CD14-positive monocyte (primary cell): ENCODE measurements at regions not wholly inside any gene's neighbourhood (a gene's known extent, or its start where the extent isn't known, plus 50 kb on each side); places are given as distances from the start of the nearest gene placed in this dataset.

Source experiments
- DNase-seq, 3 donors: peaks; one replicate each; pipeline ENCODE4 v3.0.0-alpha.2; 2011 to 2022
- H2AFZ ChIP-seq: 2 replicates; pipeline ENCODE4 v1.6.0; 2012; ENCODE audit warnings: mild to moderate bottlenecking, low read depth, low read length, inconsistent platforms; ENCODE audit not compliant: insufficient read depth, poor library complexity, severe bottlenecking
- H3K27ac ChIP-seq, 2 donors: 1 replicate in 1 of 2; 2 replicates in 1 of 2; pipeline ENCODE4 v1.5.1; 2012 to 2013; ENCODE audit warnings: low read length in 2 of 2, control low read depth in 1 of 2, inconsistent platforms in 1 of 2, low read depth in 1 of 2, mild to moderate bottlenecking in 1 of 2
- H3K27me3 ChIP-seq, 2 donors: one replicate each; pipeline versions ENCODE4 v1.6.0 to v1.6.1; 2011 to 2013; ENCODE audit warnings: low read length in 2 of 2; ENCODE audit not compliant: control insufficient read depth in 2 of 2, insufficient read depth in 2 of 2
- H3K36me3 ChIP-seq, 2 donors: replicated peaks in 1 of 2; 1 replicate in 1 of 2; 2 replicates in 1 of 2; pipeline versions ENCODE4 v1.5.1 to v1.6.1; 2012 to 2013; ENCODE audit warnings: low read length in 2 of 2, control low read depth in 1 of 2, inconsistent platforms in 1 of 2, mild to moderate bottlenecking in 1 of 2; ENCODE audit not compliant: insufficient read depth in 2 of 2, control insufficient read depth in 1 of 2
- H3K4me1 ChIP-seq, 2 donors: 1 replicate in 1 of 2; 2 replicates in 1 of 2; pipeline versions ENCODE4 v1.5.1 to v1.6.1; 2012 to 2013; ENCODE audit warnings: low read length in 2 of 2, control low read depth in 1 of 2, inconsistent platforms in 1 of 2, mild to moderate bottlenecking in 1 of 2, moderate library complexity in 1 of 2; ENCODE audit not compliant: insufficient read depth in 2 of 2, control insufficient read depth in 1 of 2
- H3K4me2 ChIP-seq: replicated peaks from 2 replicates; pipeline ENCODE3; 2012; ENCODE audit warnings: low read length, moderate library complexity, mild to moderate bottlenecking; ENCODE audit not compliant: poor library complexity, severe bottlenecking; ENCODE audit errors: extremely low read depth
- H3K4me3 ChIP-seq, 3 experiments: fragments of 200-600 bp in 1 of 3; sonication (generic) in 1 of 3; replicated peaks in 1 of 3; 1 replicate in 2 of 3; 2 replicates in 1 of 3; pipeline ENCODE4 v1.5.1; 2011 to 2013; ENCODE audit warnings: low read length in 3 of 3, mild to moderate bottlenecking in 3 of 3, control low read depth in 2 of 3, low read depth in 2 of 3, inconsistent platforms in 1 of 3, moderate library complexity in 1 of 3
- H3K79me2 ChIP-seq: 2 replicates; pipeline ENCODE4 v1.6.0; 2012; ENCODE audit warnings: mild to moderate bottlenecking, control low read depth, inconsistent platforms, low read length, moderate library complexity; ENCODE audit not compliant: insufficient read depth
- H3K9ac ChIP-seq: 2 replicates; pipeline ENCODE4 v1.6.0; 2017; ENCODE audit warnings: low read length, mild to moderate bottlenecking; ENCODE audit not compliant: insufficient read depth, poor library complexity, severe bottlenecking
- H3K9me3 ChIP-seq, 2 donors: replicated peaks in 1 of 2; 1 replicate in 1 of 2; 2 replicates in 1 of 2; pipeline versions ENCODE4 v1.5.1 to v1.6.1; 2012 to 2013; ENCODE audit warnings: low read length in 2 of 2, control low read depth in 1 of 2; ENCODE audit not compliant: control insufficient read depth in 1 of 2, insufficient read depth in 1 of 2
- H4K20me1 ChIP-seq: 2 replicates; pipeline ENCODE4 v1.6.0; 2012; ENCODE audit warnings: mild to moderate bottlenecking, low read length, control low read depth, moderate library complexity; ENCODE audit not compliant: insufficient read depth
- H3K27ac Mint-ChIP-seq, 7 donors: one replicate each; pipeline ENCODE4 v1.8.0; 2020; ENCODE audit warnings: mild to moderate bottlenecking in 7 of 7, mixed read lengths in 7 of 7, moderate library complexity in 6 of 7, inconsistent platforms in 2 of 7
- H3K27me3 Mint-ChIP-seq, 3 donors: one replicate each; pipeline ENCODE4 v1.8.0; 2021 to 2022; ENCODE audit warnings: low read depth in 3 of 3, mild to moderate bottlenecking in 3 of 3, mixed read lengths in 3 of 3, moderate library complexity in 3 of 3, inconsistent platforms in 1 of 3
- H3K36me3 Mint-ChIP-seq, 2 donors: one replicate each; pipeline ENCODE4 v1.8.0; 2020; ENCODE audit warnings: mixed read lengths in 2 of 2, inconsistent platforms in 1 of 2, mild to moderate bottlenecking in 1 of 2
- H3K4me1 Mint-ChIP-seq: one replicate; pipeline ENCODE4 v1.8.0; 2020; ENCODE audit warnings: mild to moderate bottlenecking, mixed read lengths
- H3K4me3 Mint-ChIP-seq, 2 donors: one replicate each; pipeline ENCODE4 v1.8.0; 2020; ENCODE audit warnings: mild to moderate bottlenecking in 2 of 2, mixed read lengths in 2 of 2, moderate library complexity in 1 of 2
- H3K9me3 Mint-ChIP-seq, 7 donors: one replicate each; pipeline ENCODE4 v1.8.0; 2020 to 2022; ENCODE audit warnings: mixed read lengths in 7 of 7, mild to moderate bottlenecking in 6 of 7, moderate library complexity in 6 of 7, inconsistent platforms in 2 of 7
- CTCF ChIP-seq: fragments of 200-600 bp; IDR thresholded peaks from one replicate; pipeline ENCODE4 v1.8.0; 2022; ENCODE audit warnings: antibody characterized with exemption, mild to moderate bottlenecking
- WGBS: methylation state at CpG from one replicate; pipeline ENCODE4 v1.1.5; 2013; ENCODE audit warnings: missing lambda C conversion rate; ENCODE audit not compliant: insufficient coverage; 5-methylcytosine and 5-hydroxymethylcytosine counted together
- intact Hi-C, 2 donors: fragments of 100-400 bp; cut with micrococcal nuclease; formaldehyde crosslinking; loops; one replicate each; pipeline versions ENCODE4 v1.15.0 to v1.15.1; 2023

DNA sequence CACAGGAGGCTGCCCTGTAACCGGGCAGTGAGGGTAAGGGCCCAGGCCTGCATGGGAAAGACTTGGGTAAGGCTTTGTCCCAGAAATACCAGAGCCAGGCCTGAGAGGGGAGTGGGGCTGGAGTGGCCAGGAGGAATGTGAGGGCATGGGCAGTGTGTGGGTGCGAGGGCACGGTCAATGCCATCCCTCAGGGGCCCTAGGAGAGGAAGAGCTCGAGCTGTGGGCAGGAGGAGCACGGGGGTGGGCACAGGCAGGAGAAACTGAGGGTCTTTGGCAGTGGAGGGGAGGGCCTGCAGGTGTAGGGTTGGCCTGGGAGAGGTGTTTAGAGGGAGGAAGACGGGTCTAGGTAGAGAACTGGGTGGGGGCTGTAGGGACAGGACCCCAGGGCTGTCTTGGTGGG lies 381.6 kb downstream of the TMEM121 start:
- H3K9me3 ChIP-seq: no peaks in the 10 kb centered on the region
- WGBS: 22% methylated on average over 6 of the region's 6 CpGs
- no peak overlapping the region for H3K9ac ChIP-seq
- H3K27ac Mint-ChIP-seq: no peak overlapping the region
- H3K4me3 Mint-ChIP-seq: no peak overlapping the region
- H4K20me1 ChIP-seq: no peaks in the 10 kb centered on the region
- peaks cover 0 to 34% of the 10 kb centered on the region in 2 donors for H3K27me3 ChIP-seq
- H3K4me2 ChIP-seq: no peak overlapping the region
- no peak for DNase-seq
- no peaks in the 10 kb centered on the region for H3K79me2 ChIP-seq
- no peaks in the 10 kb centered on the region for H3K36me3 ChIP-seq
- no peak for TF ChIP-seq CTCF
- no peak overlapping the region for H2AFZ ChIP-seq
- H3K9me3 Mint-ChIP-seq: peaks cover 0 to 11% (median 7%) of the 10 kb centered on the region in 7 donors
- intact Hi-C loops: no loop called here
- no peak overlapping the region for H3K4me3 ChIP-seq
- no peaks in the 10 kb centered on the region for H3K36me3 Mint-ChIP-seq
- H3K27me3 Mint-ChIP-seq: peaks cover 33 to 75% (median 49%) of the 10 kb centered on the region in 3 donors
- no peaks in the 10 kb centered on the region for H3K4me1 ChIP-seq
- H3K27ac ChIP-seq: no peak overlapping the region
- no peaks in the 10 kb centered on the region for H3K4me1 Mint-ChIP-seq

DNA sequence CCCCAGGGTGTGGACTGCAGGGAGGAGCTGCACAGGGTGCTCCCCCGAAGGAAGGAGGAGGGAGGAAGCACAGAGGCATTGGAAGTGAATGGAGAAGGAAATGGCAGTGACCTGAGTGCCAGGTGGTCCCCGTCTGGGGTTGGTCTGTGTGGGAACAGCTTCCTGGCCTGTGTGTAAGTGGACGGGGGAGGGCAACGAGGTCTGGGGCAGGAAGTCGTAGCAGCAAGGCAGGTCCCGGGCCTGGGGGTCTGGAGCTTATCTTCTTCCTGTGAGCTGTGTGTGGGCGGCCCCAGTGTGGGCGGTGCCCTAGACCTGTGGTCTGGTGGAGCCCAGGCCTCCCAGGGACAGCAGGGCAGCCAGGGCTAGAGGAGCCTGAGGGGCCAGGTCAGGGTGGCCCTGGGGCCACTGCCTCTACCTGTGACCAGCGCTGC lies 382.1 kb downstream of the TMEM121 start:
- Mint-ChIP-seq H3K9me3 (peaks cover 0 to 11% (median 7%) of the 10 kb centered on the region in 7 donors), H3K27ac (no peak overlapping the region), H3K36me3 (no peaks in the 10 kb centered on the region), H3K4me1 (no peaks in the 10 kb centered on the region), H3K27me3 (peaks cover 33 to 73% (median 52%) of the 10 kb centered on the region in 3 donors), H3K4me3 (peak overlapping the region in 1 of 2 donors; percentile 9)
- Histone ChIP-seq H3K79me2 (no peaks in the 10 kb centered on the region), H3K9ac (no peak overlapping the region), H3K4me1 (no peaks in the 10 kb centered on the region), H3K36me3 (no peaks in the 10 kb centered on the region), H2AFZ (no peak overlapping the region), H3K27ac (no peak overlapping the region), H3K9me3 (no peaks in the 10 kb centered on the region), H4K20me1 (no peaks in the 10 kb centered on the region), H3K27me3 (peaks cover 0 to 34% of the 10 kb centered on the region in 2 donors), H3K4me3 (no peak overlapping the region), H3K4me2 (no peak overlapping the region)
- intact Hi-C loops: no loop called here
- WGBS: 0% methylated on average over 8 of the region's 9 CpGs
- no peak for TF ChIP-seq CTCF
- DNase-seq: no peak
